Natural killer cell (primary cell): ENCODE measurements at regions not wholly inside any gene's neighbourhood (a gene's known extent, or its start where the extent isn't known, plus 50 kb on each side); places are given as distances from the start of the nearest gene placed in this dataset.

Source experiments
- ATAC-seq, 3 donors: fragments of 150-1000 bp in 2 of 3; fragments of 200-7000 bp in 1 of 3; cut with Tn5 transposase; 1 replicate in 1 of 3; 2 replicates in 2 of 3; pipeline ENCODE4 v1.10.0; 2021; ENCODE audit warnings: mild to moderate bottlenecking in 2 of 3, moderate library complexity in 2 of 3
- DNase-seq, 2 donors: peaks; one replicate each; pipeline versions ENCODE4 v3.0.0 to v3.0.0-alpha.2; 2013 to 2021; ENCODE audit warnings: mixed read lengths in 1 of 2
- H3K27ac ChIP-seq: one replicate; pipeline ENCODE4 v1.5.1; 2013; ENCODE audit warnings: mild to moderate bottlenecking, low read length
- H3K27me3 ChIP-seq: one replicate; pipeline ENCODE4 v1.6.1; 2013; ENCODE audit warnings: low read length; ENCODE audit not compliant: control insufficient read depth, insufficient read depth
- H3K36me3 ChIP-seq: one replicate; pipeline ENCODE4 v1.6.1; 2013; ENCODE audit warnings: low read length; ENCODE audit not compliant: control insufficient read depth, insufficient read depth
- H3K4me1 ChIP-seq: one replicate; pipeline ENCODE4 v1.6.1; 2013; ENCODE audit warnings: low read length; ENCODE audit not compliant: control insufficient read depth, insufficient read depth
- H3K4me3 ChIP-seq: one replicate; pipeline ENCODE4 v1.5.1; 2013; ENCODE audit warnings: low read length
- H3K9me3 ChIP-seq: one replicate; pipeline ENCODE4 v1.6.1; 2013; ENCODE audit warnings: low read length; ENCODE audit not compliant: control insufficient read depth, insufficient read depth
- H3K27ac Mint-ChIP-seq, 2 donors: one replicate each; pipeline ENCODE4 v1.8.0; 2022; ENCODE audit warnings: mild to moderate bottlenecking in 2 of 2, mixed read lengths in 2 of 2, moderate library complexity in 1 of 2
- H3K27me3 Mint-ChIP-seq, 2 donors: one replicate each; pipeline ENCODE4 v1.8.0; 2022; ENCODE audit warnings: low read depth in 2 of 2, mixed read lengths in 2 of 2
- H3K36me3 Mint-ChIP-seq: one replicate; pipeline ENCODE4 v1.8.0; 2022; ENCODE audit warnings: mixed read lengths
- H3K4me1 Mint-ChIP-seq, 2 donors: one replicate each; pipeline ENCODE4 v1.8.0; 2022; ENCODE audit warnings: mixed read lengths in 2 of 2
- H3K4me3 Mint-ChIP-seq: one replicate; pipeline ENCODE4 v1.8.0; 2022; ENCODE audit warnings: mild to moderate bottlenecking, moderate library complexity, mixed read lengths
- H3K9me3 Mint-ChIP-seq, 2 donors: one replicate each; pipeline ENCODE4 v1.8.0; 2022; ENCODE audit warnings: mixed read lengths in 2 of 2
- WGBS: methylation state at CpG from one replicate; pipeline ENCODE4 v1.1.7; 2013; ENCODE audit warnings: missing lambda C conversion rate; ENCODE audit not compliant: insufficient coverage; 5-methylcytosine and 5-hydroxymethylcytosine counted together
- intact Hi-C: fragments of 100-400 bp; cut with micrococcal nuclease; formaldehyde crosslinking; loops from one replicate; pipeline ENCODE4 v1.14.2; 2022
- TF ChIP-seq, protein P1 (sequence below): fragments of 200-600 bp; IDR thresholded peaks from one replicate; pipeline ENCODE4 v1.8.0; 2022; ENCODE audit warnings: antibody characterized with exemption

DNA sequence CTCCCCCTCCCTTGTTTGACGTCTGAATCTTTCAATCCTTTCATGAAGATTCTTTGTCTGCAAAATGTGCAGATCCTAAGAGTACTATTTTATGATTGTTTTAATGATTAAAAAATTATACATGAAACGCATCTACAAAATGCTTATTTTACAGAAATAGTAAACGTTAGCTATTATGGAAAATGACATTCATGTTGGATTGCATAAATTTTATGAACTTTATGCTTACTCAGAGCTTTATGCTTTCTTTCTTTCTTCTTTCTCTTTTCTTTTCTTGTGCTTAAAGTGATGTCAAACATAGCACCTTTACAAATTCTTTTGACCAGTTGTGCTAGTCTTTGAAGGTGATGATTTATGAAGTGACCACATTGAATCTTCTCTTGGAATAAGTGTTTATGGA is 805.4 kb downstream of the ADCYAP1 start:
- Histone ChIP-seq H3K27ac (no peak overlapping the region), H3K9me3 (no peaks in the 10 kb centered on the region), H3K36me3 (no peaks in the 10 kb centered on the region), H3K4me1 (no peaks in the 10 kb centered on the region), H3K27me3 (no peaks in the 10 kb centered on the region), H3K4me3 (no peak overlapping the region)
- WGBS, result 100% methylated on average over 1 of the region's 3 CpGs
- DNase-seq (no peak), ATAC-seq (no peak)
- Mint-ChIP-seq H3K9me3 (peaks cover 2% of the 10 kb centered on the region in 2 donors), H3K4me3 (no peak overlapping the region), H3K4me1 (no peaks in the 10 kb centered on the region), H3K36me3 (no peaks in the 10 kb centered on the region), H3K27ac (no peak overlapping the region), H3K27me3 (no peaks in the 10 kb centered on the region)
- TF ChIP-seq, protein P1, sequence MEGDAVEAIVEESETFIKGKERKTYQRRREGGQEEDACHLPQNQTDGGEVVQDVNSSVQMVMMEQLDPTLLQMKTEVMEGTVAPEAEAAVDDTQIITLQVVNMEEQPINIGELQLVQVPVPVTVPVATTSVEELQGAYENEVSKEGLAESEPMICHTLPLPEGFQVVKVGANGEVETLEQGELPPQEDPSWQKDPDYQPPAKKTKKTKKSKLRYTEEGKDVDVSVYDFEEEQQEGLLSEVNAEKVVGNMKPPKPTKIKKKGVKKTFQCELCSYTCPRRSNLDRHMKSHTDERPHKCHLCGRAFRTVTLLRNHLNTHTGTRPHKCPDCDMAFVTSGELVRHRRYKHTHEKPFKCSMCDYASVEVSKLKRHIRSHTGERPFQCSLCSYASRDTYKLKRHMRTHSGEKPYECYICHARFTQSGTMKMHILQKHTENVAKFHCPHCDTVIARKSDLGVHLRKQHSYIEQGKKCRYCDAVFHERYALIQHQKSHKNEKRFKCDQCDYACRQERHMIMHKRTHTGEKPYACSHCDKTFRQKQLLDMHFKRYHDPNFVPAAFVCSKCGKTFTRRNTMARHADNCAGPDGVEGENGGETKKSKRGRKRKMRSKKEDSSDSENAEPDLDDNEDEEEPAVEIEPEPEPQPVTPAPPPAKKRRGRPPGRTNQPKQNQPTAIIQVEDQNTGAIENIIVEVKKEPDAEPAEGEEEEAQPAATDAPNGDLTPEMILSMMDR, result no peak
- intact Hi-C loops, result no loop called here

DNA sequence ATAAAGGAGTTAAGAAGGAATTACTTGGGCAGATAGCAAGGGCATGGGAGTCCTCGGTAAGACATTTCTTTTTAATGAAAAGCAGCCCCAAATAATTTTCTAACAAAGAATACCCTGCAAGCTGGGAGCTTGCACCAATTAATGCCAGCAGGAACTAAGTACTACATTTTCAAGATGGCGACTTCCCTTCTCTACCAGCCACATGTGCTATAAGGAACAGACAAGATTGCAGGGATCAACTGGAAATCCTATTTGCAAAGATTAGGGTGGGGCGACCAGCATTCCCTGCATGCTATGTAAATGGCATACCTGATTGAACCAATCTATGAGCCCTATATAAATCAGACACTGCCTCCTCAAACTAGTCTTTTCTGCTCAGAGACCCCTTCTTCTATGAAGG is 827.5 kb downstream of the ADCYAP1 start:
- no peaks in the 10 kb centered on the region for H3K9me3 ChIP-seq
- H3K4me3 Mint-ChIP-seq, result no peak overlapping the region
- H3K4me1 Mint-ChIP-seq, result no peaks in the 10 kb centered on the region
- H3K4me1 ChIP-seq, result no peaks in the 10 kb centered on the region
- H3K27ac Mint-ChIP-seq, result no peak overlapping the region
- DNase-seq (no peak), ATAC-seq (no peak)
- intact Hi-C loops, result no loop called here
- H3K36me3 ChIP-seq, result no peaks in the 10 kb centered on the region
- TF ChIP-seq, protein P1, result no peak
- H3K4me3 ChIP-seq, result no peak overlapping the region
- H3K27me3 Mint-ChIP-seq, result no peaks in the 10 kb centered on the region
- H3K27ac ChIP-seq, result no peak overlapping the region
- peaks cover 5 to 10% of the 10 kb centered on the region in 2 donors for H3K9me3 Mint-ChIP-seq
- 89% methylated on average over 3 of the region's 3 CpGs for WGBS
- no peaks in the 10 kb centered on the region for H3K36me3 Mint-ChIP-seq
- H3K27me3 ChIP-seq, result no peaks in the 10 kb centered on the region

DNA sequence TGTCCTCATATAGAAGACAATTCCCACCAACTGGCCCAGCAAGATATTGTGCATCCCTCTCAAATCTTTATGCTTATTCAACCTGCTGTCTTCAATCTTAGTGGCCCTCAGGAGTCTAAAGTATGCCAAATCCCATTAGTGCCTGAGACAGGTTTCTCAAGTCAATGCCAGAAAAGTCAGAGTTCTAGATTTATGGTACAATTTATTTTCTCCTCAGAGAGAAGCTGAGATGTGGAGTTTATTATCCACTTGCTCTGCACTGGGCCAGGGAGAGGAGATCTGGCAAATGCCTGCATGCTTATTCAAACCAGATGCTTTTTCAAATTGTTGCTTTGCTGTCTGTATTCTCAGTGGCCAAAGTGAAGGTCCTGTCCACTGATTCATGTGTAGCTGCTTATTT is 825.2 kb downstream of the METTL4 start:
- Mint-ChIP-seq H3K27ac (no peak overlapping the region), H3K9me3 (peaks cover 12% of the 10 kb centered on the region in 2 donors), H3K36me3 (no peaks in the 10 kb centered on the region), H3K4me3 (no peak overlapping the region), H3K4me1 (no peaks in the 10 kb centered on the region), H3K27me3 (no peaks in the 10 kb centered on the region)
- no peaks in the 10 kb centered on the region for H3K27me3 ChIP-seq
- no peaks in the 10 kb centered on the region for H3K9me3 ChIP-seq
- TF ChIP-seq, protein P1, result no peak
- no peak overlapping the region for H3K4me3 ChIP-seq
- H3K27ac ChIP-seq, result no peak overlapping the region
- no peak for DNase-seq
- intact Hi-C loops, result no loop called here
- no peak for ATAC-seq
- no peaks in the 10 kb centered on the region for H3K4me1 ChIP-seq
- no peaks in the 10 kb centered on the region for H3K36me3 ChIP-seq

DNA sequence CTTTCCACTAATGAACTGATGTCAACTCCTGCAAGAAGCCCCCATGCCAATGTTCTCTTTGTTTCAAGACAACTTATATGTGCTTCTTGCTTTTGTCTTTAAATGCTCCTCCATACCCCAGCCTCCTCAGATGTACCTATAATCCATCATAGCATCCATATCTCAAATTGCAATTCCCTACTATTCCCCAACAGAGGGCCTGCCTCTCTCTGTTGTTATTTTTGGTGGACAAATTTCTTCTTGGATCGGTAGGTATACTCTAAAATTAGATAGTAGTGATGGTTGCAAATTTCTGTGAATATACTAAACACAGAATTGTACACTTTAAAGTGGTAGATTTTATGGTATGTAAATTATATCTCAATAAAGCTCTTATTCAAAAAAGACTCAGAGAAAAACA is 820.1 kb downstream of the METTL4 start:
- Mint-ChIP-seq H3K27ac (no peak overlapping the region), H3K4me1 (no peaks in the 10 kb centered on the region), H3K27me3 (no peaks in the 10 kb centered on the region), H3K36me3 (no peaks in the 10 kb centered on the region), H3K9me3 (peaks cover 3 to 12% of the 10 kb centered on the region in 2 donors), H3K4me3 (no peak overlapping the region)
- H3K27ac ChIP-seq, result no peak overlapping the region
- no peaks in the 10 kb centered on the region for H3K27me3 ChIP-seq
- no peaks in the 10 kb centered on the region for H3K36me3 ChIP-seq
- no peak for ATAC-seq
- TF ChIP-seq, protein P1, result no peak
- no peaks in the 10 kb centered on the region for H3K4me1 ChIP-seq
- DNase-seq, result no peak
- no peak overlapping the region for H3K4me3 ChIP-seq
- intact Hi-C loops, result no loop called here
- WGBS, result no CpG with 5 or more reads among the region's 1 CpG
- H3K9me3 ChIP-seq, result no peaks in the 10 kb centered on the region
